ENCODE measurements at regions not wholly inside any gene's neighbourhood (a gene's known extent, or its start where the extent isn't known, plus 50 kb on each side); places are given as distances from the start of the nearest gene placed in this dataset.
"Not testable (repeated sequence)": the region's sequence is repeated elsewhere in the genome, so short reads cannot be mapped to it uniquely, and the experiment has no call there.

DNA sequence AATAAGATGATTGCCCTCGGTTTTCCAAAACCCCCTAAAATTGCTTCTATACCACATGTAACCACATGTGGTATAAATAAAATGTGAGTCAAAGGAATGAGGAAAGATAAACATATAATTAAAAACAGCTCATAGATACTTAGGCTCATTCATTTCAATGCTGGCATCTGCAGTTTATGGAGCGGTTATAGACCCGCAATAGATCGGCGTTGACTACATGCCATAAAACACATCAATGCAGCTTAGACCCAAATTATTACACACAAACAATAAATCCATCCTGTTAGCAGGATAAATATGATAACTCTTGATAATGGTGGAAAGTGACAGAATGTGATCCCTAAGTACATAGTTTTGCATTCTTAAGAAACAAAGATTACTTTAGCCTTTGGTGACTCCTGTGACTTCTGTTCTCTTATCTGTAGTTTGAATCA is 143.7 kb downstream of the NR2F2 start:
- no peak overlapping the region for H3K4me2 ChIP-seq (ENCODE audit: low read length)
- H3K36me3 ChIP-seq (ENCODE audit: control insufficient read depth, low read length): no peaks in the 10 kb centered on the region
- no peaks in the 10 kb centered on the region for H3K9me3 ChIP-seq (ENCODE audit: control insufficient read depth, insufficient read depth, low read length)
- no peaks in the 10 kb centered on the region for H3K4me1 ChIP-seq (ENCODE audit: control insufficient read depth, low read length)
- H4K20me1 ChIP-seq (ENCODE audit: control insufficient read depth, insufficient read depth, low read depth, low read length): no peaks in the 10 kb centered on the region
- H3K4me3 ChIP-seq (ENCODE audit: low read length): no peak overlapping the region
- TF ChIP-seq, protein P1, sequence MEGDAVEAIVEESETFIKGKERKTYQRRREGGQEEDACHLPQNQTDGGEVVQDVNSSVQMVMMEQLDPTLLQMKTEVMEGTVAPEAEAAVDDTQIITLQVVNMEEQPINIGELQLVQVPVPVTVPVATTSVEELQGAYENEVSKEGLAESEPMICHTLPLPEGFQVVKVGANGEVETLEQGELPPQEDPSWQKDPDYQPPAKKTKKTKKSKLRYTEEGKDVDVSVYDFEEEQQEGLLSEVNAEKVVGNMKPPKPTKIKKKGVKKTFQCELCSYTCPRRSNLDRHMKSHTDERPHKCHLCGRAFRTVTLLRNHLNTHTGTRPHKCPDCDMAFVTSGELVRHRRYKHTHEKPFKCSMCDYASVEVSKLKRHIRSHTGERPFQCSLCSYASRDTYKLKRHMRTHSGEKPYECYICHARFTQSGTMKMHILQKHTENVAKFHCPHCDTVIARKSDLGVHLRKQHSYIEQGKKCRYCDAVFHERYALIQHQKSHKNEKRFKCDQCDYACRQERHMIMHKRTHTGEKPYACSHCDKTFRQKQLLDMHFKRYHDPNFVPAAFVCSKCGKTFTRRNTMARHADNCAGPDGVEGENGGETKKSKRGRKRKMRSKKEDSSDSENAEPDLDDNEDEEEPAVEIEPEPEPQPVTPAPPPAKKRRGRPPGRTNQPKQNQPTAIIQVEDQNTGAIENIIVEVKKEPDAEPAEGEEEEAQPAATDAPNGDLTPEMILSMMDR (IDR thresholded peaks at IDR 0.05; ENCODE audit: low read depth, low read length, poor library complexity, severe bottlenecking): no peak
- no peak for TF ChIP-seq EZH2phosphoT487 (IDR thresholded peaks at IDR 0.05; ENCODE audit: borderline replicate concordance, low read length)
- H3K9me2 ChIP-seq (replicated peaks; ENCODE audit: control insufficient read depth, low read length): no peaks in the 10 kb centered on the region
- H3K79me2 ChIP-seq (ENCODE audit: control insufficient read depth, low read length): no peaks in the 10 kb centered on the region
- H3F3A ChIP-seq (ENCODE audit: control insufficient read depth, insufficient read depth): no peaks in the 10 kb centered on the region
- H3K27ac ChIP-seq (ENCODE audit: low read depth, low read length): no peak overlapping the region
- no peaks in the 10 kb centered on the region for H3K27me3 ChIP-seq (ENCODE audit: control insufficient read depth, low read length)

DNA sequence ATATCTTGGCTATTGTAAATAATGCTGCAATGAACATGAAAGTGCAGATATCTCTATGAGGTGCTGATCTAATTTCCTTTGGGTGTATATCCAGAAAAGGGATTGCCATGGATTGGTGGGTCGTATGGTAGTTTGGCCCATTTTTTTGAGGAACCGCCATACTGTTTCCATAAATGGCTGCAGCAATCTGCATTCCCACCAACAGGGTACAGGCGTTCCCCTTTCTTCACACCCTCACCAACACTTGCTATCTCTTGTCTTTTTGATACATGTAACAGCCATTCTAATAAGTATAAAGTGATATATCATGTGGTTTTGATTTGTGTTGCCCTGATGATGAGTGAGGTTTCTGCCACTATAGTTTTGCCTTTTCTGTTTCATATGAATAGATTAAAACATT is 146.7 kb downstream of the NR2F2 start:
- H3K4me3 ChIP-seq (ENCODE audit: low read length): no peak overlapping the region
- H3K27me3 ChIP-seq (ENCODE audit: control insufficient read depth, low read length): no peaks in the 10 kb centered on the region
- H3F3A ChIP-seq (ENCODE audit: control insufficient read depth, insufficient read depth): no peaks in the 10 kb centered on the region
- no peaks in the 10 kb centered on the region for H3K9me3 ChIP-seq (ENCODE audit: control insufficient read depth, insufficient read depth, low read length)
- H3K9me2 ChIP-seq (replicated peaks; ENCODE audit: control insufficient read depth, low read length): no peaks in the 10 kb centered on the region
- no peak overlapping the region for H3K4me2 ChIP-seq (ENCODE audit: low read length)
- H3K36me3 ChIP-seq (ENCODE audit: control insufficient read depth, low read length): no peaks in the 10 kb centered on the region
- TF ChIP-seq, protein P1 (IDR thresholded peaks at IDR 0.05; ENCODE audit: low read depth, low read length, poor library complexity, severe bottlenecking): no peak
- TF ChIP-seq EZH2phosphoT487 (IDR thresholded peaks at IDR 0.05; ENCODE audit: borderline replicate concordance, low read length): no peak
- H3K79me2 ChIP-seq (ENCODE audit: control insufficient read depth, low read length): no peaks in the 10 kb centered on the region
- H4K20me1 ChIP-seq (ENCODE audit: control insufficient read depth, insufficient read depth, low read depth, low read length): no peaks in the 10 kb centered on the region
- no peaks in the 10 kb centered on the region for H3K4me1 ChIP-seq (ENCODE audit: control insufficient read depth, low read length)
- no peak overlapping the region for H3K27ac ChIP-seq (ENCODE audit: low read depth, low read length)

DNA sequence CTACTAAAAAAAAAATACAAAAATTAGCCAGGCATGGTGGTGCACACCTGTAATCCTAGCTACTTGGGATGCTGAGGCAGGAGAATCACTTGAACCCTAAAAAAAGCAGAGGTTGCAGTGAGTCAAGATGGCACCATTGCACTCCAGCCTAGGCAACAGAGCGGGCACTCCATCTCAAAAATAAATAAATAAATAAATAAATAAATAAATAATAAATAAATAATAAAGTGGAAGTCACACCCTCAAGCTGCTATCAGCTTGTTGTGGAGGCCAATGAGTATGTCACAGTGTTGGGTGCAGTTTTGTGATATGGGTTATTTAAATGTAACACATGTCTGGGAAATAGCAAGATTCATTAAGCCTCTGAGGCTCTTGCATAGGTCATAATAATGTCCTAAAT is 153.9 kb downstream of the NR2F2 start:
- H3K4me3 ChIP-seq (ENCODE audit: low read length); H3K4me2 ChIP-seq (ENCODE audit: low read length); H3K4me1 ChIP-seq (ENCODE audit: control insufficient read depth, low read length); H3K9me2 ChIP-seq (replicated peaks; ENCODE audit: control insufficient read depth, low read length); H3F3A ChIP-seq (ENCODE audit: control insufficient read depth, insufficient read depth); H3K27me3 ChIP-seq (ENCODE audit: control insufficient read depth, low read length); H3K27ac ChIP-seq (ENCODE audit: low read depth, low read length); H3K79me2 ChIP-seq (ENCODE audit: control insufficient read depth, low read length); H3K9me3 ChIP-seq (ENCODE audit: control insufficient read depth, insufficient read depth, low read length); H3K36me3 ChIP-seq (ENCODE audit: control insufficient read depth, low read length); H4K20me1 ChIP-seq (ENCODE audit: control insufficient read depth, insufficient read depth, low read depth, low read length): not testable (repeated sequence)

GRCh38 chr15:96484830-96485229 is 154.3 kb downstream of the NR2F2 start:
- Histone ChIP-seq H3F3A (ENCODE audit: control insufficient read depth, insufficient read depth) (no peaks in the 10 kb centered on the region), H3K27ac (ENCODE audit: low read depth, low read length) (no peak overlapping the region), H3K9me3 (ENCODE audit: control insufficient read depth, insufficient read depth, low read length) (no peaks in the 10 kb centered on the region), H3K4me1 (ENCODE audit: control insufficient read depth, low read length) (no peaks in the 10 kb centered on the region), H4K20me1 (ENCODE audit: control insufficient read depth, insufficient read depth, low read depth, low read length) (no peaks in the 10 kb centered on the region), H3K4me2 (ENCODE audit: low read length) (no peak overlapping the region), H3K9me2 (replicated peaks; ENCODE audit: control insufficient read depth, low read length) (no peaks in the 10 kb centered on the region), H3K4me3 (ENCODE audit: low read length) (no peak overlapping the region), H3K79me2 (ENCODE audit: control insufficient read depth, low read length) (no peaks in the 10 kb centered on the region), H3K36me3 (ENCODE audit: control insufficient read depth, low read length) (no peaks in the 10 kb centered on the region), H3K27me3 (ENCODE audit: control insufficient read depth, low read length) (no peaks in the 10 kb centered on the region)
- TF ChIP-seq EZH2phosphoT487 (IDR thresholded peaks at IDR 0.05; ENCODE audit: borderline replicate concordance, low read length): no peak
- TF ChIP-seq, protein P1 (IDR thresholded peaks at IDR 0.05; ENCODE audit: low read depth, low read length, poor library complexity, severe bottlenecking): no peak
